H1 (cell line): ENCODE measurements at regions not wholly inside any gene's neighbourhood (a gene's known extent, or its start where the extent isn't known, plus 50 kb on each side); places are given as distances from the start of the nearest gene placed in this dataset.

Source experiments
- ASH2L ChIP-seq: fragments of 200-600, 300-600 bp; sonication (generic); IDR thresholded peaks from one replicate; pipeline ENCODE4 v1.7.1; 2017; ENCODE audit warnings: low read length
- EZH2 ChIP-seq: fragments of 200-600 bp; sonication (generic); IDR thresholded peaks from 2 replicates; pipeline ENCODE4 v1.7.1; 2012; ENCODE audit warnings: low read depth, mild to moderate bottlenecking, moderate library complexity, low read length, inconsistent platforms; ENCODE audit not compliant: severe bottlenecking
- GABPA ChIP-seq: IDR thresholded peaks from 2 replicates; pipeline ENCODE4 v1.6.1; 2011; ENCODE audit warnings: mild to moderate bottlenecking, low read length, moderate library complexity, borderline replicate concordance; ENCODE audit not compliant: insufficient read depth
- JUN ChIP-seq: IDR thresholded peaks from 2 replicates; pipeline ENCODE4 v1.6.1; 2011; ENCODE audit warnings: low read depth, mild to moderate bottlenecking, improper control_type of control experiment, low read length
- POLR2A ChIP-seq, 2 experiments: IDR thresholded peaks; 1 replicate in 1 of 2; 2 replicates in 1 of 2; pipeline ENCODE4 v1.6.1; 2011; ENCODE audit warnings: low read depth in 2 of 2, low read length in 2 of 2, mild to moderate bottlenecking in 2 of 2; ENCODE audit errors: control extremely low read depth in 1 of 2
- RBBP5 ChIP-seq: IDR thresholded peaks from 2 replicates; pipeline ENCODE4 v1.7.1; 2012; ENCODE audit warnings: low read depth, mild to moderate bottlenecking, inconsistent platforms, low read length, moderate library complexity, borderline replicate concordance
- RNF2 ChIP-seq: fragments of 200-900, 300-1000 bp; sonication (generic); IDR thresholded peaks from 2 replicates; pipeline ENCODE4 v1.7.1; 2016; ENCODE audit warnings: borderline replicate concordance, low read depth, mild to moderate bottlenecking, antibody characterized with exemption, low read length; ENCODE audit not compliant: poor library complexity, severe bottlenecking; ENCODE audit errors: missing control alignments
- SAP30 ChIP-seq: fragments of 300-600 bp; sonication (generic); IDR thresholded peaks from 2 replicates; pipeline ENCODE4 v1.7.1; 2012; ENCODE audit warnings: low read length, moderate library complexity, mild to moderate bottlenecking, inconsistent platforms; ENCODE audit not compliant: insufficient read depth, insufficient replicate concordance
- TF ChIP-seq, protein P1 (sequence below), 3 experiments: IDR thresholded peaks; 1 replicate in 2 of 3; 2 replicates in 1 of 3; pipeline versions ENCODE4 v1.5.1 to v1.6.1; 2011; ENCODE audit warnings: low read length in 3 of 3, mild to moderate bottlenecking in 3 of 3, inconsistent platforms in 2 of 3, low read depth in 1 of 3, moderate library complexity in 1 of 3; ENCODE audit not compliant: insufficient read depth in 1 of 3; ENCODE audit errors: control extremely low read depth in 1 of 3
- TF ChIP-seq, protein P2 (sequence below): IDR thresholded peaks from 2 replicates; pipeline ENCODE4 v1.6.1; 2012; ENCODE audit warnings: inconsistent platforms

DNA sequence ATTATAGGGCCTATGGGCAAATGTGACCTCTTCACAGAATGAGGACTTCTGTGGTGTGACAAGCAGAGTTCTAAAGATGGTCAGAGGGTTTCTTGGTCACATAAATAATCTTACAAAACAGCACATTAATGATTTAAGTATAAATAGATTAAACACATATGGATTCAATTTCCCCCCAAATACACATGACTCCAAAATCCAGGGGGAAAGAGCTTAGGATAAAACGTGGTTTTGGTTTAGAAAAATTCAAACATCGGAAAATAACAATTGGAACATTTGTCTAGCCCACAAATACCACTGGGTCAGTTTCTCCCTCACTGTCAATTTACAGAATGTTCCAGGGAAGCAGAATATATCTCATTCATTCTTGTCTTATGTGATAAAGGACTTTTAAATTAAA is 283.1 kb downstream of the COG6 start:
- TF ChIP-seq, protein P1, sequence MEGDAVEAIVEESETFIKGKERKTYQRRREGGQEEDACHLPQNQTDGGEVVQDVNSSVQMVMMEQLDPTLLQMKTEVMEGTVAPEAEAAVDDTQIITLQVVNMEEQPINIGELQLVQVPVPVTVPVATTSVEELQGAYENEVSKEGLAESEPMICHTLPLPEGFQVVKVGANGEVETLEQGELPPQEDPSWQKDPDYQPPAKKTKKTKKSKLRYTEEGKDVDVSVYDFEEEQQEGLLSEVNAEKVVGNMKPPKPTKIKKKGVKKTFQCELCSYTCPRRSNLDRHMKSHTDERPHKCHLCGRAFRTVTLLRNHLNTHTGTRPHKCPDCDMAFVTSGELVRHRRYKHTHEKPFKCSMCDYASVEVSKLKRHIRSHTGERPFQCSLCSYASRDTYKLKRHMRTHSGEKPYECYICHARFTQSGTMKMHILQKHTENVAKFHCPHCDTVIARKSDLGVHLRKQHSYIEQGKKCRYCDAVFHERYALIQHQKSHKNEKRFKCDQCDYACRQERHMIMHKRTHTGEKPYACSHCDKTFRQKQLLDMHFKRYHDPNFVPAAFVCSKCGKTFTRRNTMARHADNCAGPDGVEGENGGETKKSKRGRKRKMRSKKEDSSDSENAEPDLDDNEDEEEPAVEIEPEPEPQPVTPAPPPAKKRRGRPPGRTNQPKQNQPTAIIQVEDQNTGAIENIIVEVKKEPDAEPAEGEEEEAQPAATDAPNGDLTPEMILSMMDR (IDR thresholded peaks at IDR 0.05; ENCODE audit: control extremely low read depth in 1 of 3, insufficient read depth in 1 of 3, low read depth in 1 of 3, low read length in 3 of 3) = no peak
- TF ChIP-seq JUN (no peak), GABPA (no peak), POLR2A (IDR thresholded peaks at IDR 0.05; ENCODE audit: control extremely low read depth in 1 of 2, low read depth in 2 of 2, low read length in 2 of 2) (no peak), ASH2L (no peak), RBBP5 (no peak), SAP30 (no peak), EZH2 (no peak), RNF2 (no peak)
- TF ChIP-seq, protein P2, sequence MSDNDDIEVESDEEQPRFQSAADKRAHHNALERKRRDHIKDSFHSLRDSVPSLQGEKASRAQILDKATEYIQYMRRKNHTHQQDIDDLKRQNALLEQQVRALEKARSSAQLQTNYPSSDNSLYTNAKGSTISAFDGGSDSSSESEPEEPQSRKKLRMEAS = no peak
